CD4-positive, alpha-beta T cell (primary cell): ENCODE measurements at regions not wholly inside any gene's neighbourhood (a gene's known extent, or its start where the extent isn't known, plus 50 kb on each side); places are given as distances from the start of the nearest gene placed in this dataset.
A peak's percentile ranks its signal among the peaks of the same experiment; 100 is the strongest.

Experiments
- ATAC-seq: fragments of 200-7000 bp; cut with Tn5 transposase; one replicate; pipeline ENCODE4 v1.10.0; 2022; ENCODE audit warnings: mild to moderate bottlenecking; ENCODE audit not compliant: poor library complexity
- CTCF ChIA-PET: fragments of 350-600 bp; sonication (Branson Sonifier 250); formaldehyde crosslinking; loops from one replicate; lab custom pipeline; 2021; ENCODE audit warnings: antibody characterized with exemption, inconsistent platforms; lab: Charles Lee
- POLR2A ChIA-PET: fragments of 350-600 bp; sonication (Branson Sonifier 250); formaldehyde crosslinking; loops from one replicate; lab custom pipeline; 2021; ENCODE audit warnings: antibody characterized with exemption, inconsistent platforms; lab: Charles Lee
- DNase-seq, 14 experiments: peaks; one replicate each; pipeline ENCODE4 v3.0.0-alpha.2; 2013 to 2020; ENCODE audit warnings: mixed read lengths in 2 of 14
- H3K27ac ChIP-seq, 2 donors: one replicate each; pipeline versions ENCODE4 v1.5.1 to v1.7.0; 2013; ENCODE audit warnings: low read length in 2 of 2, low read depth in 1 of 2, mild to moderate bottlenecking in 1 of 2
- H3K27me3 ChIP-seq, 2 experiments: 1 replicate in 1 of 2; 2 replicates in 1 of 2; pipeline versions ENCODE4 v1.6.1 to v1.7.0; 2013; ENCODE audit warnings: low read length in 2 of 2, control low read depth in 1 of 2, mild to moderate bottlenecking in 1 of 2, moderate library complexity in 1 of 2; ENCODE audit not compliant: insufficient read depth in 2 of 2, control insufficient read depth in 1 of 2
- H3K36me3 ChIP-seq: one replicate; pipeline ENCODE4 v1.6.1; 2013; ENCODE audit warnings: low read length, control low read depth; ENCODE audit not compliant: insufficient read depth
- H3K4me1 ChIP-seq: one replicate; pipeline ENCODE4 v1.6.1; 2013; ENCODE audit warnings: low read length, control low read depth; ENCODE audit not compliant: insufficient read depth
- H3K4me3 ChIP-seq: one replicate; pipeline ENCODE4 v1.5.1; 2013; ENCODE audit warnings: mild to moderate bottlenecking, low read length, moderate library complexity
- H3K9me3 ChIP-seq, 2 experiments: 1 replicate in 1 of 2; 2 replicates in 1 of 2; pipeline versions ENCODE4 v1.6.1 to v1.7.0; 2013; ENCODE audit warnings: low read length in 2 of 2, mild to moderate bottlenecking in 2 of 2, control low read depth in 1 of 2, moderate library complexity in 1 of 2; ENCODE audit not compliant: control insufficient read depth in 1 of 2, insufficient read depth in 1 of 2
- H3K27ac Mint-ChIP-seq: one replicate; pipeline ENCODE4 v1.8.0; 2020; ENCODE audit warnings: mixed read lengths
- H3K27me3 Mint-ChIP-seq: one replicate; pipeline ENCODE4 v1.8.0; 2021; ENCODE audit warnings: mixed read lengths
- H3K36me3 Mint-ChIP-seq: one replicate; pipeline ENCODE4 v1.8.0; 2021; ENCODE audit warnings: low read depth, mixed read lengths
- H3K4me1 Mint-ChIP-seq: one replicate; pipeline ENCODE4 v1.8.0; 2021; ENCODE audit warnings: low read depth, mixed read lengths
- H3K4me3 Mint-ChIP-seq: one replicate; pipeline ENCODE4 v1.8.0; 2020; ENCODE audit warnings: mild to moderate bottlenecking, mixed read lengths
- H3K9me3 Mint-ChIP-seq: one replicate; pipeline ENCODE4 v1.8.0; 2020; ENCODE audit warnings: mixed read lengths
- intact Hi-C, 2 experiments: fragments of 100-400 bp; cut with DNase I in 1 of 2; cut with micrococcal nuclease in 1 of 2; formaldehyde crosslinking; loops; one replicate each; pipeline versions ENCODE4 v1.15.1 to v1.9.0; 2023 to 2025; cut with DNase I, micrococcal nuclease
- TF ChIP-seq, protein P1 (sequence below): fragments of 200-600 bp; IDR thresholded peaks from one replicate; pipeline ENCODE4 v1.8.0; 2022; ENCODE audit warnings: antibody characterized with exemption, mild to moderate bottlenecking

DNA sequence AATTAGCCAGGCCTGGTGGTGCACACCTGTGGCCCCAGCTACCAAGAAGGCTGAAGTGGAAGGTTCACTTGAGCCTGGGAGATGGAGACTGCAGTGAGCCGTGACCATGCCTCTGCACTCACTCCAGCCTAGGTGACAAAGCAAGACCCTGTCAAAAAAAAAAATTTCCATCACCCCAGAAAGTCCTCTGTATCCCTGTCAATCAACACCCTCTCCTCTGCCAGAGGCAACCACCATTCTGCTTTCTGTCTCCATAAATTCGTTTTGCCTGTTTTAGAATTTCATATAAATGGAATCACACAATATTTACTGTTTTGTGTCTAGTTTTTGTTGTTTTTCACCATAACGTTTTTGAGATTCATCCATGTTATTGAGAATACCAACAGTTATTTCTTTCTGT lies 141.6 kb upstream of the SLC45A1 start:
- peaks cover 10% of the 10 kb centered on the region for H3K9me3 Mint-ChIP-seq
- no peak for DNase-seq
- peaks cover 10% of the 10 kb centered on the region for H3K4me1 Mint-ChIP-seq
- no peak overlapping the region for H3K27ac Mint-ChIP-seq
- Histone ChIP-seq H3K27ac (no peak overlapping the region), H3K4me1 (peaks cover 4% of the 10 kb centered on the region), H3K4me3 (no peak overlapping the region), H3K36me3 (no peaks in the 10 kb centered on the region), H3K9me3 (peaks cover 0 to 10% of the 10 kb centered on the region in 2 experiments), H3K27me3 (no peaks in the 10 kb centered on the region)
- H3K4me3 Mint-ChIP-seq: no peak overlapping the region
- TF ChIP-seq, protein P1, sequence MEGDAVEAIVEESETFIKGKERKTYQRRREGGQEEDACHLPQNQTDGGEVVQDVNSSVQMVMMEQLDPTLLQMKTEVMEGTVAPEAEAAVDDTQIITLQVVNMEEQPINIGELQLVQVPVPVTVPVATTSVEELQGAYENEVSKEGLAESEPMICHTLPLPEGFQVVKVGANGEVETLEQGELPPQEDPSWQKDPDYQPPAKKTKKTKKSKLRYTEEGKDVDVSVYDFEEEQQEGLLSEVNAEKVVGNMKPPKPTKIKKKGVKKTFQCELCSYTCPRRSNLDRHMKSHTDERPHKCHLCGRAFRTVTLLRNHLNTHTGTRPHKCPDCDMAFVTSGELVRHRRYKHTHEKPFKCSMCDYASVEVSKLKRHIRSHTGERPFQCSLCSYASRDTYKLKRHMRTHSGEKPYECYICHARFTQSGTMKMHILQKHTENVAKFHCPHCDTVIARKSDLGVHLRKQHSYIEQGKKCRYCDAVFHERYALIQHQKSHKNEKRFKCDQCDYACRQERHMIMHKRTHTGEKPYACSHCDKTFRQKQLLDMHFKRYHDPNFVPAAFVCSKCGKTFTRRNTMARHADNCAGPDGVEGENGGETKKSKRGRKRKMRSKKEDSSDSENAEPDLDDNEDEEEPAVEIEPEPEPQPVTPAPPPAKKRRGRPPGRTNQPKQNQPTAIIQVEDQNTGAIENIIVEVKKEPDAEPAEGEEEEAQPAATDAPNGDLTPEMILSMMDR: no peak
- H3K27me3 Mint-ChIP-seq: no peaks in the 10 kb centered on the region
- intact Hi-C loops: no loop called here
- peaks cover 11% of the 10 kb centered on the region for H3K36me3 Mint-ChIP-seq
- POLR2A ChIA-PET: no interaction called here
- CTCF ChIA-PET: no interaction called here
- ATAC-seq: no peak

DNA sequence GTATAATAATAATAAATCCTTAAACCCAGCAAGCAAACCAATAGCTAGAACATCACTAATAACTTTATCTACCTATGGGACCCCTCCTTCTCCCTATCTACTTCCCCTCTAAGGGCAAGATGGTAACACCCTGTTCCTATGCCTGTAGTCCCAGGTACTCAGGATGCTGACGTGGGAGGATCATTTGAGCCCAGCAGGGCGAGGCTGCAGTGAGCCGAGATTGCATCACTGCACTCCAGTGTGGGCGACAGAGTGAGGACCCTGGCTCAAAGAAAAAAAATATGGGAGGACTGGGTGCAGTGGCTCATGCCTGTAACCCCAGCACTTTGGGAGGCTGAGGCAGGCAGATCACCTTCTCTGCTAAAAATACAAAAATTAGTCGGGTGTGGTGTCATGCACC lies 143.1 kb upstream of the SLC45A1 start:
- POLR2A ChIA-PET: no interaction called here
- ATAC-seq: no peak
- Mint-ChIP-seq H3K36me3 (peaks cover 11% of the 10 kb centered on the region), H3K27ac (no peak overlapping the region), H3K27me3 (no peaks in the 10 kb centered on the region), H3K9me3 (peaks cover 8% of the 10 kb centered on the region), H3K4me3 (no peak overlapping the region), H3K4me1 (peaks cover 18% of the 10 kb centered on the region)
- Histone ChIP-seq H3K36me3 (no peaks in the 10 kb centered on the region), H3K4me1 (peaks cover 9% of the 10 kb centered on the region), H3K4me3 (no peak overlapping the region), H3K9me3 (peaks cover 0 to 10% of the 10 kb centered on the region in 2 experiments), H3K27ac (no peak overlapping the region), H3K27me3 (no peaks in the 10 kb centered on the region)
- CTCF ChIA-PET: no interaction called here
- DNase-seq: no peak
- intact Hi-C loops: no loop called here
- TF ChIP-seq, protein P1: no peak

DNA sequence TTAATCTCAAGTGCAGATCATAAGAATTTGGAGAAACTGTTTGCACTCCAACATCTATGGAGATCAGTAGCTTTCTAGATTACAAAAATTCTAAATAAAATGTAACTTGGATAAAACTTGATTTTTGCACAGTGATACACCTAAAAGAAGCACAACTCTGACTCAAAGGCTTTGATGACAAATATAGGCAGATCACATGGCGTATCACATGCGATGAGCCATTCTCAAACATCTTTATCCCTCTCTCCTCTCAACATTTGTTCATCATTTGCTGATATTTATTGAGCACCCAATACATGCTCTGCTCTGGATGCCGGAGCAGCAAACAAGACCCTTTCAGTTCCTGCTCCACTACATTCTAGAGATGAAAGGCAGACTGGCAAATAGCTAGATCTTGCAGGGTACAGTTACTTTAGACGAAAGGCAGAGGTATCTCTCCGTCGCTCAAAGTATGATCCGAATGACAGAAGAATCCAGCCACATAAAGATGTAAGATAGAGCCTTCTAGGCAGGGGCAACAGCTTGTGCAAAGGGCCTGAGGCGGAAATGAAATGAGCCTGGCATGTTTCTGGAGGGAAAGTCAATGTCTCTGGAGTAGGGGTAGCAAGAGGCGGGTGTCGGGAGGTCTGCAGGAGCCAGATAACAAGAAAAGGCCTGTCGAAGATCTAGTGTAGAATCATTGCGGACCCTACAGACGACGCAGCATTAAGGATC lies 145.8 kb upstream of the ERRFI1 start:
- ATAC-seq (no peak), DNase-seq (no peak)
- H3K9me3 ChIP-seq: peaks cover 0 to 12% of the 10 kb centered on the region in 2 experiments
- ChIA-PET CTCF (no interaction called here), POLR2A (no interaction called here)
- H3K9me3 Mint-ChIP-seq: no peaks in the 10 kb centered on the region
- no peaks in the 10 kb centered on the region for H3K36me3 Mint-ChIP-seq
- no peak overlapping the region for H3K4me3 Mint-ChIP-seq
- H3K4me1 ChIP-seq: peaks cover 36% of the 10 kb centered on the region
- no peaks in the 10 kb centered on the region for H3K27me3 ChIP-seq
- H3K27me3 Mint-ChIP-seq: no peaks in the 10 kb centered on the region
- no peak overlapping the region for H3K27ac ChIP-seq
- H3K4me3 ChIP-seq: no peak overlapping the region
- peak overlapping the region; percentile 22 for H3K27ac Mint-ChIP-seq
- intact Hi-C loops: no loop called here
- TF ChIP-seq, protein P1: no peak
- peaks cover 30% of the 10 kb centered on the region for H3K4me1 Mint-ChIP-seq
- H3K36me3 ChIP-seq: no peaks in the 10 kb centered on the region
